Coronary artery (tissue), 2 donors: ENCODE measurements at regions not wholly inside any gene's neighbourhood (a gene's known extent, or its start where the extent isn't known, plus 50 kb on each side); places are given as distances from the start of the nearest gene placed in this dataset.

Experiments used
- DNase-seq: peaks from one replicate; pipeline ENCODE4 v3.0.0-alpha.2; 2017; ENCODE audit warnings: low spot score
- H3K27ac ChIP-seq, 2 donors: fragments of 200-600 bp; sonication (generic); one replicate each; pipeline ENCODE4 v1.5.1; 2016 to 2019
- H3K4me3 ChIP-seq: fragments of 200-600 bp; sonication (generic); 2 replicates; pipeline ENCODE4 v1.5.1; 2016; ENCODE audit warnings: mild to moderate bottlenecking, moderate library complexity
- CTCF ChIP-seq: fragments of 200-600 bp; sonication (generic); IDR thresholded peaks from one replicate; pipeline ENCODE4 v1.5.1; 2019; ENCODE audit warnings: antibody characterized with exemption

DNA sequence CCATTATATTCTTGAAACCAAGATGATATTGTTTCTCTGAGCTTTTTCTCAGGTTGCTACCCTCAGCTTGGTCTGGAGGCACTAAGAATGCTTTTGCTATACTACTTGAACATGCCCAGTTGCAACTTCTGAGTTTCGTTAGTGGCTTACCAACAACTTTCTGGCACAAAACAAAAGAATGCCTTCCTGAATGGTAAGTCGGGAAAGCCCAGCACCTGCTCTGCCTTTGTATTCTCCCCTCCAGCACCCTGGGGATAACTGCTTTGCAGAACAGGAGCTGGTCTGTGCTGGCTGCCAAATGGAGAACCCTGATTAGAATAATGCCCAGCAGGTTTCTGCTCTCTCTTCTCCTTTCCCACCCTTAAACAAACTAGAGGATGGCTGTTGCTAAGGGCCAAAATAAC is 149.3 kb downstream of the TGFB2 start:
- no peak for TF ChIP-seq CTCF
- Histone ChIP-seq H3K27ac (peak overlapping the region in 1 of 2 donors; percentile 17), H3K4me3 (no peak overlapping the region)
- no peak for DNase-seq

GRCh38 chr1:218495931-218496330 is 150.8 kb downstream of the TGFB2 start:
- Histone ChIP-seq H3K27ac (peak overlapping the region in 1 of 2 donors; percentile 11), H3K4me3 (no peak overlapping the region)
- no peak for TF ChIP-seq CTCF
- DNase-seq: no peak

GRCh38 chr1:218496561-218496960 is 151.4 kb downstream of the TGFB2 start:
- Histone ChIP-seq H3K4me3 (no peak overlapping the region), H3K27ac (peak overlapping the region in 1 of 2 donors; percentile 38)
- DNase-seq: no peak
- TF ChIP-seq CTCF: no peak

DNA sequence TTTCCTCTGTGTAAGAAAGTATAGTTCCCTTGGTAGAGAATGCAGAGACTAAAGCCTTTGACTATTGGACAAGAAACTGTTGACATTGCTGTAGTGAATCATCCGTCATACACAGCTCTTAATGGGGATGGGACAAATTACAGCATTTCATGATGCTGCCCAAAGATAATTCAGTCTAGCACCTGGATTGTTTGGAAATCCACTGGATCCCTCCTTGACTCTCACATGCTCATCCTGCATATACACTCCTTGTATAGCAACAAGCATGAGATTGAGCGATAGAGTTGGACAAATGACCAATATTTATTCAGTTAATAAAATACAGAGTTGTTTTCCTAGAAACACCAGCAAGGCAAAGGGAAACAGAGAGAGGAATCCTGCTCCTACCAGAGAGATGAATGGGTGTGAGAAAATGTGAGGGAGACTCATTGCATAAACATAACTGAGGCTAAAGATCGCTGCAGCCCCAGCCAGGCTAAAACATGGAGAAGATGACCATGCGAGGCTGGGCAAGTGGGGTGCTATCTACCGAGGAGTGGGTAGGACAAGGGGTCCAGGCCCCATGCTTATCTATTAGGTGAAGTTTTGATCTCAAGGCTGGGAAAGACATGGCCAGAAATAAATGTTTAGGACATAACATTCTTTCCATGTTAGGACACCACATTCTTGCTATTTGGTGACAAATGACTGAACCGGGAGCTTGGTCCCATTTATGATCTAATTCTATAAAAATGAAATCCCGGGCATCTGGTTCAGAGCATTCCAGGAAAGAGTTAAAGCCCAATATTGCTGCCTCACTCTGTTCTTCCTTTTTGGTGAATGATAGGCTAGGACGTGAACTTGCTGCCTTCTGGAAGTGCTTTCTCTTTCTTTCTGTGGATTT is 153.2 kb downstream of the TGFB2 start:
- no peak for DNase-seq
- no peak for TF ChIP-seq CTCF
- H3K4me3 ChIP-seq: peak overlapping the region; percentile 56
- H3K27ac ChIP-seq: peak overlapping the region; percentile 77 to 90

- no peak for TF ChIP-seq CTCF
- Histone ChIP-seq H3K4me3 (peak overlapping the region; percentile 56), H3K27ac (peak overlapping the region; percentile 77 to 90)
- DNase-seq: no peak
These were observed 154.0 kb downstream of the TGFB2 start for GRCh38 chr1:218499011-218499691.

- no peak for DNase-seq
- H3K27ac ChIP-seq: peak overlapping the region in 1 of 2 donors; percentile 90
- no peak overlapping the region for H3K4me3 ChIP-seq
- no peak for TF ChIP-seq CTCF
These were observed 154.8 kb downstream of the TGFB2 start for GRCh38 chr1:218499911-218500310.
